GM23338 (cell line): ENCODE measurements at regions not wholly inside any gene's neighbourhood (a gene's known extent, or its start where the extent isn't known, plus 50 kb on each side); places are given as distances from the start of the nearest gene placed in this dataset.

ENCODE experiments used
- ATAC-seq: fragments of 200-7000 bp; cut with Tn5 transposase; 3 replicates; pipeline ENCODE4 v1.9.1; 2020
- DNase-seq: peaks from one replicate; pipeline ENCODE4 v3.0.0-alpha.2; 2015; ENCODE audit warnings: low spot score
- H2AFZ ChIP-seq: fragments of 200-600 bp; sonication (generic); 2 replicates; pipeline ENCODE4 v1.8.0; 2016; ENCODE audit warnings: antibody characterized with exemption, mild to moderate bottlenecking, moderate library complexity
- H3F3A ChIP-seq: fragments of 200-600 bp; sonication (generic); replicated peaks from 2 replicates; pipeline ENCODE4 v1.8.0; 2017; ENCODE audit warnings: antibody characterized with exemption, mixed run types, low read depth
- H3K27ac ChIP-seq: fragments of 200-600 bp; sonication (generic); 2 replicates; pipeline ENCODE4 v1.6.1; 2016; ENCODE audit warnings: low read depth
- H3K27me3 ChIP-seq: fragments of 200-600 bp; sonication (generic); 2 replicates; pipeline ENCODE4 v1.8.0; 2016; ENCODE audit warnings: mild to moderate bottlenecking, mixed run types, moderate library complexity; ENCODE audit not compliant: insufficient read depth
- H3K36me3 ChIP-seq: fragments of 200-600 bp; sonication (generic); 2 replicates; pipeline ENCODE4 v1.8.0; 2016; ENCODE audit warnings: mild to moderate bottlenecking; ENCODE audit not compliant: insufficient read depth
- H3K4me1 ChIP-seq: fragments of 200-600 bp; sonication (generic); 2 replicates; pipeline ENCODE4 v1.8.0; 2016; ENCODE audit warnings: mild to moderate bottlenecking, moderate library complexity; ENCODE audit not compliant: insufficient read depth
- H3K4me2 ChIP-seq: fragments of 200-600 bp; sonication (generic); 2 replicates; pipeline ENCODE4 v1.7.1; 2017; ENCODE audit warnings: mixed run types
- H3K4me3 ChIP-seq: fragments of 200-600 bp; sonication (generic); 2 replicates; pipeline ENCODE4 v1.6.1; 2016; ENCODE audit warnings: mixed run types
- H3K79me2 ChIP-seq: fragments of 200-600 bp; sonication (generic); replicated peaks from 2 replicates; pipeline ENCODE4 v1.8.0; 2017; ENCODE audit warnings: mild to moderate bottlenecking; ENCODE audit not compliant: insufficient read depth
- H3K9me2 ChIP-seq: fragments of 200-600 bp; sonication (generic); 2 replicates; pipeline ENCODE4 v1.8.0; 2017; ENCODE audit not compliant: insufficient read depth
- H4K20me1 ChIP-seq: fragments of 200-600 bp; sonication (generic); replicated peaks from 2 replicates; pipeline ENCODE4 v1.8.0; 2017; ENCODE audit warnings: mild to moderate bottlenecking; ENCODE audit not compliant: insufficient read depth
- H3K27ac Mint-ChIP-seq: 2 replicates; pipeline ENCODE4 v1.8.0; 2020; ENCODE audit warnings: inconsistent platforms, mild to moderate bottlenecking, moderate library complexity, mixed read lengths
- H3K27me3 Mint-ChIP-seq: 3 replicates; pipeline ENCODE4 v1.8.0; 2022; ENCODE audit warnings: low read depth, mild to moderate bottlenecking, moderate library complexity, mixed read lengths, inconsistent platforms; ENCODE audit not compliant: insufficient read depth, poor library complexity
- H3K36me3 Mint-ChIP-seq: 3 replicates; pipeline ENCODE4 v1.8.0; 2021; ENCODE audit warnings: low read depth, mild to moderate bottlenecking, inconsistent platforms, moderate library complexity, mixed read lengths
- H3K4me1 Mint-ChIP-seq: 3 replicates; pipeline ENCODE4 v1.8.0; 2020; ENCODE audit warnings: mild to moderate bottlenecking, inconsistent platforms, mixed read lengths
- H3K4me3 Mint-ChIP-seq: 3 replicates; pipeline ENCODE4 v1.8.0; 2021; ENCODE audit warnings: moderate library complexity, mild to moderate bottlenecking, inconsistent platforms, mixed read lengths
- H3K9me3 Mint-ChIP-seq: 3 replicates; pipeline ENCODE4 v1.8.0; 2020; ENCODE audit warnings: moderate library complexity, mild to moderate bottlenecking, inconsistent platforms, mixed read lengths
- CREB1 ChIP-seq: fragments of 250-450 bp; sonication (Bioruptor Pico); IDR thresholded peaks from 2 replicates; pipeline ENCODE4 v1.5.0; 2020; ENCODE audit warnings: low read depth, mild to moderate bottlenecking, moderate library complexity
- CTCF ChIP-seq, 2 experiments: fragments of 200-600 bp in 1 of 2; sonication (generic) in 1 of 2; conservative IDR thresholded peaks; 2 replicates each; pipeline versions ENCODE4 v1.5.1 to v1.6.1; 2016 to 2017; ENCODE audit warnings: antibody characterized with exemption in 2 of 2, low read depth in 2 of 2, mild to moderate bottlenecking in 2 of 2, moderate library complexity in 1 of 2
- ETS1 ChIP-seq: IDR thresholded peaks from 2 replicates; pipeline ENCODE4 v1.6.1; 2016; ENCODE audit warnings: antibody characterized with exemption
- EZH2 ChIP-seq: fragments of 200-600 bp; sonication (generic); IDR thresholded peaks from one replicate; pipeline ENCODE4 v1.8.0; 2017; ENCODE audit warnings: antibody characterized with exemption, mild to moderate bottlenecking, low read depth; ENCODE audit not compliant: unreplicated experiment
- EZH2phosphoT487 ChIP-seq: fragments of 200-600 bp; sonication (generic); IDR thresholded peaks from one replicate; pipeline ENCODE4 v1.8.1; 2018; ENCODE audit warnings: antibody characterized with exemption; ENCODE audit not compliant: unreplicated experiment
- JUNB ChIP-seq: IDR thresholded peaks from one replicate; pipeline ENCODE4 v1.6.1; 2016; ENCODE audit warnings: antibody characterized with exemption; ENCODE audit not compliant: unreplicated experiment
- NANOG ChIP-seq: IDR thresholded peaks from 2 replicates; pipeline ENCODE4 v1.6.1; 2016; ENCODE audit warnings: antibody characterized with exemption, borderline replicate concordance
- POLR2AphosphoS5 ChIP-seq: IDR thresholded peaks from 2 replicates; pipeline ENCODE4 v1.6.1; 2016; ENCODE audit warnings: antibody characterized with exemption, low read depth
- REST ChIP-seq: IDR thresholded peaks from one replicate; pipeline ENCODE4 v1.6.1; 2018; ENCODE audit warnings: antibody characterized with exemption; ENCODE audit not compliant: unreplicated experiment
- STAT1 ChIP-seq: IDR thresholded peaks from one replicate; pipeline ENCODE4 v1.6.1; 2016; ENCODE audit warnings: antibody characterized with exemption; ENCODE audit not compliant: unreplicated experiment
- ZNF114 ChIP-seq: fragments of 250-450 bp; sonication (Bioruptor Pico); IDR thresholded peaks from 2 replicates; pipeline ENCODE4 v1.5.0; 2020; ENCODE audit warnings: mild to moderate bottlenecking, moderate library complexity
- ZNF331 ChIP-seq: fragments of 250-450 bp; sonication (Bioruptor Pico); IDR thresholded peaks from 2 replicates; pipeline ENCODE4 v1.5.0; 2020; ENCODE audit warnings: low read depth, mild to moderate bottlenecking, moderate library complexity
- ZNF462 ChIP-seq: fragments of 250-450 bp; sonication (Bioruptor Pico); IDR thresholded peaks from 2 replicates; pipeline ENCODE4 v1.5.0; 2020; ENCODE audit warnings: mild to moderate bottlenecking, moderate library complexity

- Mint-ChIP-seq H3K4me3 (no peak overlapping the region), H3K9me3 (peaks cover 35% of the 10 kb centered on the region), H3K27ac (no peak overlapping the region), H3K36me3 (peaks cover 5% of the 10 kb centered on the region; the same call in 2 of the 3 replicates), H3K27me3 (peaks cover 2% of the 10 kb centered on the region), H3K4me1 (no peaks in the 10 kb centered on the region)
- no peak overlapping the region for H3K27ac ChIP-seq
- H3K9me2 ChIP-seq, result no peaks in the 10 kb centered on the region
- DNase-seq (no peak), ATAC-seq (no peak)
- H4K20me1 ChIP-seq, result no peaks in the 10 kb centered on the region
- no peaks in the 10 kb centered on the region for H3K79me2 ChIP-seq
- no peak overlapping the region for H3K4me3 ChIP-seq
- no peak overlapping the region for H2AFZ ChIP-seq
- TF ChIP-seq CREB1 (CRISPR knock-in tag) (no peak), ZNF331 (CRISPR knock-in tag) (no peak), NANOG (no peak), JUNB (no peak), ETS1 (no peak), STAT1 (no peak), REST (no peak), CTCF (conservative IDR thresholded peaks at IDR 0.05; ENCODE audit: low read depth in 2 of 2) (no peak), POLR2AphosphoS5 (no peak), EZH2phosphoT487 (no peak), EZH2 (no peak), ZNF462 (CRISPR knock-in tag) (no peak), ZNF114 (no peak)
- no peaks in the 10 kb centered on the region for H3K4me1 ChIP-seq
- no peaks in the 10 kb centered on the region for H3K36me3 ChIP-seq
- H3K27me3 ChIP-seq, result no peaks in the 10 kb centered on the region
- no peak overlapping the region for H3K4me2 ChIP-seq
- H3F3A ChIP-seq, result no peaks in the 10 kb centered on the region
Measured at GRCh38 chr20:59537991-59538390, 66.3 kb upstream of the PHACTR3 start.
